ENCODE measurements at regions not wholly inside any gene's neighbourhood (a gene's known extent, or its start where the extent isn't known, plus 50 kb on each side); places are given as distances from the start of the nearest gene placed in this dataset.

DNA sequence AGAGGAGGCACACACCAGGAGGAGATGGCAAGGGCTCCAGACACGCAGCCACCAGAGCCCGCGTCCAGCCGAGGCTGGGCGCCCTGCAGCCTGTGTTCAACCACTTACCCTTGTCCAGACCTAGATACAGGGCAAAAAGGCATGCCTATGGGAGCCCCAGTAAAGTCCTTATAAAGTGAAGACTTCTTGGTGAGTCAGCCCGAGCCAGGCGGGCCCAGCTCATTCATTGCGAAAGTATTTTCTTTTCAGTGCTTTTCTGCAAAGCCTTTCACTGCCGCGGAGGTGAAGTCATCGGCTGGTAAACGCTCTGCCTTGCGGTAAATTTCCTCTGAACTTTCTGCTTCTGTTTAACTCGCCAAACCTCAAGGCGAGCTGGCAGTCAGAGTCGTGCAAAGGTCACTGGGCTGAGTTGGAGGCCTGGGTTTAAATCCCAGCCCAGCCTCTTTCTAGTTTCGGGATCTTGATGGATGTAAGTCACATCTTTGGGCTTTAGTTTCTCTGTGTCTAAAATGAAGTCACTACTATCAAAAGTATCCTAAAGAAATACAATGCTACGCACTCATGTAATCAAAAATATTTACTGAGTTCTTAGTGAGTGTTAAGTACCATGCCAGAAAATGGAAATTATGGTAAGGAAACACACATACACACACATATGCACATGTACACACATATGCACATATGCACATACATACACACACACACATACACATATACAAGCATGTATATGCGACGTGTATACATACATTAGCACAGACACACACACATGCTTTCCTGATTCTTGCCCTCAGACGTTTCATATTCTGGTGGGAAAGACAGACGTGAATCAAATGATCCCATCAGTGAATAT is 54.7 kb upstream of the IFFO2 start (continued):
- TF ChIP-seq, protein P1, sequence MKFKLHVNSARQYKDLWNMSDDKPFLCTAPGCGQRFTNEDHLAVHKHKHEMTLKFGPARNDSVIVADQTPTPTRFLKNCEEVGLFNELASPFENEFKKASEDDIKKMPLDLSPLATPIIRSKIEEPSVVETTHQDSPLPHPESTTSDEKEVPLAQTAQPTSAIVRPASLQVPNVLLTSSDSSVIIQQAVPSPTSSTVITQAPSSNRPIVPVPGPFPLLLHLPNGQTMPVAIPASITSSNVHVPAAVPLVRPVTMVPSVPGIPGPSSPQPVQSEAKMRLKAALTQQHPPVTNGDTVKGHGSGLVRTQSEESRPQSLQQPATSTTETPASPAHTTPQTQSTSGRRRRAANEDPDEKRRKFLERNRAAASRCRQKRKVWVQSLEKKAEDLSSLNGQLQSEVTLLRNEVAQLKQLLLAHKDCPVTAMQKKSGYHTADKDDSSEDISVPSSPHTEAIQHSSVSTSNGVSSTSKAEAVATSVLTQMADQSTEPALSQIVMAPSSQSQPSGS (CRISPR knock-in tag; IDR thresholded peaks at IDR 0.05), result peak; percentile 90
- TF ChIP-seq ZNF850 (CRISPR knock-in tag; conservative IDR thresholded peaks at IDR 0.05) (no peak), PITX1 (CRISPR knock-in tag; IDR thresholded peaks at IDR 0.05) (no peak), ZKSCAN5 (CRISPR knock-in tag; IDR thresholded peaks at IDR 0.05) (no peak)
- TF ChIP-seq, protein P2, sequence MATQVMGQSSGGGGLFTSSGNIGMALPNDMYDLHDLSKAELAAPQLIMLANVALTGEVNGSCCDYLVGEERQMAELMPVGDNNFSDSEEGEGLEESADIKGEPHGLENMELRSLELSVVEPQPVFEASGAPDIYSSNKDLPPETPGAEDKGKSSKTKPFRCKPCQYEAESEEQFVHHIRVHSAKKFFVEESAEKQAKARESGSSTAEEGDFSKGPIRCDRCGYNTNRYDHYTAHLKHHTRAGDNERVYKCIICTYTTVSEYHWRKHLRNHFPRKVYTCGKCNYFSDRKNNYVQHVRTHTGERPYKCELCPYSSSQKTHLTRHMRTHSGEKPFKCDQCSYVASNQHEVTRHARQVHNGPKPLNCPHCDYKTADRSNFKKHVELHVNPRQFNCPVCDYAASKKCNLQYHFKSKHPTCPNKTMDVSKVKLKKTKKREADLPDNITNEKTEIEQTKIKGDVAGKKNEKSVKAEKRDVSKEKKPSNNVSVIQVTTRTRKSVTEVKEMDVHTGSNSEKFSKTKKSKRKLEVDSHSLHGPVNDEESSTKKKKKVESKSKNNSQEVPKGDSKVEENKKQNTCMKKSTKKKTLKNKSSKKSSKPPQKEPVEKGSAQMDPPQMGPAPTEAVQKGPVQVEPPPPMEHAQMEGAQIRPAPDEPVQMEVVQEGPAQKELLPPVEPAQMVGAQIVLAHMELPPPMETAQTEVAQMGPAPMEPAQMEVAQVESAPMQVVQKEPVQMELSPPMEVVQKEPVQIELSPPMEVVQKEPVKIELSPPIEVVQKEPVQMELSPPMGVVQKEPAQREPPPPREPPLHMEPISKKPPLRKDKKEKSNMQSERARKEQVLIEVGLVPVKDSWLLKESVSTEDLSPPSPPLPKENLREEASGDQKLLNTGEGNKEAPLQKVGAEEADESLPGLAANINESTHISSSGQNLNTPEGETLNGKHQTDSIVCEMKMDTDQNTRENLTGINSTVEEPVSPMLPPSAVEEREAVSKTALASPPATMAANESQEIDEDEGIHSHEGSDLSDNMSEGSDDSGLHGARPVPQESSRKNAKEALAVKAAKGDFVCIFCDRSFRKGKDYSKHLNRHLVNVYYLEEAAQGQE (IDR thresholded peaks at IDR 0.05; ENCODE audit: borderline replicate concordance in 1 of 2, low read depth in 1 of 2, low read length in 2 of 2), result no peak
- TF ChIP-seq, protein P3, sequence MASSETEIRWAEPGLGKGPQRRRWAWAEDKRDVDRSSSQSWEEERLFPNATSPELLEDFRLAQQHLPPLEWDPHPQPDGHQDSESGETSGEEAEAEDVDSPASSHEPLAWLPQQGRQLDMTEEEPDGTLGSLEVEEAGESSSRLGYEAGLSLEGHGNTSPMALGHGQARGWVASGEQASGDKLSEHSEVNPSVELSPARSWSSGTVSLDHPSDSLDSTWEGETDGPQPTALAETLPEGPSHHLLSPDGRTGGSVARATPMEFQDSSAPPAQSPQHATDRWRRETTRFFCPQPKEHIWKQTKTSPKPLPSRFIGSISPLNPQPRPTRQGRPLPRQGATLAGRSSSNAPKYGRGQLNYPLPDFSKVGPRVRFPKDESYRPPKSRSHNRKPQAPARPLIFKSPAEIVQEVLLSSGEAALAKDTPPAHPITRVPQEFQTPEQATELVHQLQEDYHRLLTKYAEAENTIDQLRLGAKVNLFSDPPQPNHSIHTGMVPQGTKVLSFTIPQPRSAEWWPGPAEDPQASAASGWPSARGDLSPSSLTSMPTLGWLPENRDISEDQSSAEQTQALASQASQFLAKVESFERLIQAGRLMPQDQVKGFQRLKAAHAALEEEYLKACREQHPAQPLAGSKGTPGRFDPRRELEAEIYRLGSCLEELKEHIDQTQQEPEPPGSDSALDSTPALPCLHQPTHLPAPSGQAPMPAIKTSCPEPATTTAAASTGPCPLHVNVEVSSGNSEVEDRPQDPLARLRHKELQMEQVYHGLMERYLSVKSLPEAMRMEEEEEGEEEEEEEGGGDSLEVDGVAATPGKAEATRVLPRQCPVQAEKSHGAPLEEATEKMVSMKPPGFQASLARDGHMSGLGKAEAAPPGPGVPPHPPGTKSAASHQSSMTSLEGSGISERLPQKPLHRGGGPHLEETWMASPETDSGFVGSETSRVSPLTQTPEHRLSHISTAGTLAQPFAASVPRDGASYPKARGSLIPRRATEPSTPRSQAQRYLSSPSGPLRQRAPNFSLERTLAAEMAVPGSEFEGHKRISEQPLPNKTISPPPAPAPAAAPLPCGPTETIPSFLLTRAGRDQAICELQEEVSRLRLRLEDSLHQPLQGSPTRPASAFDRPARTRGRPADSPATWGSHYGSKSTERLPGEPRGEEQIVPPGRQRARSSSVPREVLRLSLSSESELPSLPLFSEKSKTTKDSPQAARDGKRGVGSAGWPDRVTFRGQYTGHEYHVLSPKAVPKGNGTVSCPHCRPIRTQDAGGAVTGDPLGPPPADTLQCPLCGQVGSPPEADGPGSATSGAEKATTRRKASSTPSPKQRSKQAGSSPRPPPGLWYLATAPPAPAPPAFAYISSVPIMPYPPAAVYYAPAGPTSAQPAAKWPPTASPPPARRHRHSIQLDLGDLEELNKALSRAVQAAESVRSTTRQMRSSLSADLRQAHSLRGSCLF (CRISPR knock-in tag; IDR thresholded peaks at IDR 0.05; ENCODE audit: borderline replicate concordance), result no peak
- TF ChIP-seq, protein P4, sequence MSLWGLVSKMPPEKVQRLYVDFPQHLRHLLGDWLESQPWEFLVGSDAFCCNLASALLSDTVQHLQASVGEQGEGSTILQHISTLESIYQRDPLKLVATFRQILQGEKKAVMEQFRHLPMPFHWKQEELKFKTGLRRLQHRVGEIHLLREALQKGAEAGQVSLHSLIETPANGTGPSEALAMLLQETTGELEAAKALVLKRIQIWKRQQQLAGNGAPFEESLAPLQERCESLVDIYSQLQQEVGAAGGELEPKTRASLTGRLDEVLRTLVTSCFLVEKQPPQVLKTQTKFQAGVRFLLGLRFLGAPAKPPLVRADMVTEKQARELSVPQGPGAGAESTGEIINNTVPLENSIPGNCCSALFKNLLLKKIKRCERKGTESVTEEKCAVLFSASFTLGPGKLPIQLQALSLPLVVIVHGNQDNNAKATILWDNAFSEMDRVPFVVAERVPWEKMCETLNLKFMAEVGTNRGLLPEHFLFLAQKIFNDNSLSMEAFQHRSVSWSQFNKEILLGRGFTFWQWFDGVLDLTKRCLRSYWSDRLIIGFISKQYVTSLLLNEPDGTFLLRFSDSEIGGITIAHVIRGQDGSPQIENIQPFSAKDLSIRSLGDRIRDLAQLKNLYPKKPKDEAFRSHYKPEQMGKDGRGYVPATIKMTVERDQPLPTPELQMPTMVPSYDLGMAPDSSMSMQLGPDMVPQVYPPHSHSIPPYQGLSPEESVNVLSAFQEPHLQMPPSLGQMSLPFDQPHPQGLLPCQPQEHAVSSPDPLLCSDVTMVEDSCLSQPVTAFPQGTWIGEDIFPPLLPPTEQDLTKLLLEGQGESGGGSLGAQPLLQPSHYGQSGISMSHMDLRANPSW (CRISPR knock-in tag; IDR thresholded peaks at IDR 0.05; ENCODE audit: borderline replicate concordance), result no peak
- TF ChIP-seq, protein P5, sequence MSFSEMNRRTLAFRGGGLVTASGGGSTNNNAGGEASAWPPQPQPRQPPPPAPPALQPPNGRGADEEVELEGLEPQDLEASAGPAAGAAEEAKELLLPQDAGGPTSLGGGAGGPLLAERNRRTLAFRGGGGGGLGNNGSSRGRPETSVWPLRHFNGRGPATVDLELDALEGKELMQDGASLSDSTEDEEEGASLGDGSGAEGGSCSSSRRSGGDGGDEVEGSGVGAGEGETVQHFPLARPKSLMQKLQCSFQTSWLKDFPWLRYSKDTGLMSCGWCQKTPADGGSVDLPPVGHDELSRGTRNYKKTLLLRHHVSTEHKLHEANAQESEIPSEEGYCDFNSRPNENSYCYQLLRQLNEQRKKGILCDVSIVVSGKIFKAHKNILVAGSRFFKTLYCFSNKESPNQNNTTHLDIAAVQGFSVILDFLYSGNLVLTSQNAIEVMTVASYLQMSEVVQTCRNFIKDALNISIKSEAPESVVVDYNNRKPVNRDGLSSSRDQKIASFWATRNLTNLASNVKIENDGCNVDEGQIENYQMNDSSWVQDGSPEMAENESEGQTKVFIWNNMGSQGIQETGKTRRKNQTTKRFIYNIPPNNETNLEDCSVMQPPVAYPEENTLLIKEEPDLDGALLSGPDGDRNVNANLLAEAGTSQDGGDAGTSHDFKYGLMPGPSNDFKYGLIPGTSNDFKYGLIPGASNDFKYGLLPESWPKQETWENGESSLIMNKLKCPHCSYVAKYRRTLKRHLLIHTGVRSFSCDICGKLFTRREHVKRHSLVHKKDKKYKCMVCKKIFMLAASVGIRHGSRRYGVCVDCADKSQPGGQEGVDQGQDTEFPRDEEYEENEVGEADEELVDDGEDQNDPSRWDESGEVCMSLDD (CRISPR knock-in tag; IDR thresholded peaks at IDR 0.05; ENCODE audit: borderline replicate concordance), result no peak
- TF ChIP-seq, protein P6, sequence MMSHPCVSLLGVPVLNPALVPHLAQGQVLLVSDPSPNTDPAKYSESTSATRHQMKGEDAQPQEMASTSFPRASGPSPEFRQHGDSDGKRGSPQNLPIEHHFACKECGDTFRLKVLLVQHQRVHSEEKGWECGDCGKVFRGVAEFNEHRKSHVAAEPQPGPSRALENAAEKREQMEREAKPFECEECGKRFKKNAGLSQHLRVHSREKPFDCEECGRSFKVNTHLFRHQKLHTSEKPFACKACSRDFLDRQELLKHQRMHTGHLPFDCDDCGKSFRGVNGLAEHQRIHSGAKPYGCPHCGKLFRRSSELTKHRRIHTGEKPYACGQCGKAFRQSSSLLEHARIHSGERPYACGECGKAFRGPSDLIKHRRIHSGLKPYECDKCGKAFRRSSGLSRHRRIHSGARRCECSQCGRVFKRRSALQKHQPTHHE (CRISPR knock-in tag; IDR thresholded peaks at IDR 0.05; ENCODE audit: borderline replicate concordance), result no peak

All from HepG2 (cell line).